PC-9 (cell line): ENCODE measurements at regions not wholly inside any gene's neighbourhood (a gene's known extent, or its start where the extent isn't known, plus 50 kb on each side); places are given as distances from the start of the nearest gene placed in this dataset.

Experiments used
- EZH2 ChIP-seq: fragments of 200-600 bp; sonication (generic); IDR thresholded peaks from 2 replicates; pipeline ENCODE4 v1.8.0; 2017; ENCODE audit warnings: antibody characterized with exemption, low read depth
- TF ChIP-seq, protein P1 (sequence below): fragments of 200-600 bp; sonication (generic); conservative IDR thresholded peaks from 2 replicates; pipeline ENCODE4 v1.6.1; 2017; ENCODE audit warnings: mixed run types, antibody characterized with exemption, mild to moderate bottlenecking, moderate library complexity

DNA sequence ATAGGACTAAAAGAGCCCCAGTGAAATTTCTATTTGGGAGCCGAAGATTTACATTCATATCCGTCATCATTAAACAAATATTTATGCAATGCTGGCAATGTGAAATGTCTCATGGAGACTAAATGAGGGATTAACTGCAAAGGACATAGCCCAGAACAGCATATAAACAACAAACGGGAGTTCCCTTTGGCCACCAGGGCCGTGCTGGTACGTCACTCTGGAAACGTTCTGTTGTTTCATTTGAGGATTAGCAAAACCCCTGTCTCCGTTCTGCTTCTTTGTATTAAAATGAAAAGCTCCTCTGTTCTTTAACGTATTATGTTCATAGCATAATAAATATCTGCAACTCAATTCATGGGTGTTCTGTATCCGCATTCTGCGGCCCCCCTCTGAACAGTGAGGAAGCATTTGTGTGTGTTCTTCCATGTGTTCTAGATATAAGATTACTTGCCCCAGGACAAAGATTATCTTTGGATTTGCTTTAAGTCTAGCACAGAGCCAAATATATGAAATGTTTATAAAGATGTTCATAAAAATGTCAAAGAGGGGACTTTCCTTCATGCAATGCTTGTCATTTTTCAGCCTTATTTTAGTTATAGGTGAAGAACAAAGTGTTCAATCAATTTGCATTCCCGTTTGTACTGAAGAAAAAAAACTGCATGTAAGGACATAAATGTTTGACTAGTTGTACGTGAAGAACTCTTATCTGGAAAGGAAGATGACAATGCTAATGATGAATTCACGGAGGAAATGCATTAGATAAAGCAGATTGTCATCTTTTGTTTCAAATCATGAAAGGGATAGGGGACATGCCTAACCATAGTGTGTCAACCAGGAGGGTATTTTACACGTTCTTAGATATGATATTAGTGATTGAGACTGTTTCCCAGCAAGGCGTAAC lies 90.0 kb upstream of the TNFAIP3 start:
- TF ChIP-seq, protein P1, sequence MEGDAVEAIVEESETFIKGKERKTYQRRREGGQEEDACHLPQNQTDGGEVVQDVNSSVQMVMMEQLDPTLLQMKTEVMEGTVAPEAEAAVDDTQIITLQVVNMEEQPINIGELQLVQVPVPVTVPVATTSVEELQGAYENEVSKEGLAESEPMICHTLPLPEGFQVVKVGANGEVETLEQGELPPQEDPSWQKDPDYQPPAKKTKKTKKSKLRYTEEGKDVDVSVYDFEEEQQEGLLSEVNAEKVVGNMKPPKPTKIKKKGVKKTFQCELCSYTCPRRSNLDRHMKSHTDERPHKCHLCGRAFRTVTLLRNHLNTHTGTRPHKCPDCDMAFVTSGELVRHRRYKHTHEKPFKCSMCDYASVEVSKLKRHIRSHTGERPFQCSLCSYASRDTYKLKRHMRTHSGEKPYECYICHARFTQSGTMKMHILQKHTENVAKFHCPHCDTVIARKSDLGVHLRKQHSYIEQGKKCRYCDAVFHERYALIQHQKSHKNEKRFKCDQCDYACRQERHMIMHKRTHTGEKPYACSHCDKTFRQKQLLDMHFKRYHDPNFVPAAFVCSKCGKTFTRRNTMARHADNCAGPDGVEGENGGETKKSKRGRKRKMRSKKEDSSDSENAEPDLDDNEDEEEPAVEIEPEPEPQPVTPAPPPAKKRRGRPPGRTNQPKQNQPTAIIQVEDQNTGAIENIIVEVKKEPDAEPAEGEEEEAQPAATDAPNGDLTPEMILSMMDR, result no peak
- TF ChIP-seq EZH2, result no peak
